HG03108 (cell line): ENCODE measurements at regions not wholly inside any gene's neighbourhood (a gene's known extent, or its start where the extent isn't known, plus 50 kb on each side); places are given as distances from the start of the nearest gene placed in this dataset.

Experiments
- ATAC-seq: cut with Tn5 transposase; IDR thresholded peaks from one replicate; pipeline ENCODE4 v1.9.1; 2021; ENCODE audit warnings: moderate library complexity; ENCODE audit not compliant: unreplicated experiment

DNA sequence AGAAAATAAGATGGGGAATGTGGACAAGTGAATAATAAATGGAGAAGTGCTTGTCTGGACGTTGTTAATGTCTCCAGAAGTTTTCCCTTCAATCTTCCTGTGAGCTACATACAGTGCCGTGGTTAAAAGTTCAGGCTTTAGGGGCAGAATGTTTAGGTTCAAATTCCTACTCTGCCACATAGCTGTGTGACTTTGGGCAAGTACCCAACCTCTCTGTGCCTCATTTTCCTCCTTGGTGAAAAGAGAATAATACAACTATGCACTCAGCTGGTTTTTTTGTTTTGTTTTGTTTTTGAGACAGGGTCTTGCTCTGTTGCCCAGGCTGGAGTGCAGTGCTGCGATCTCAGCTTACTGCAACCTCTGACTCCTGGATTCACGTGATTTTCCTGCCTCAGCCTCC, 143.5 kb downstream of the CHIC2 start:
- ATAC-seq = no peak

DNA sequence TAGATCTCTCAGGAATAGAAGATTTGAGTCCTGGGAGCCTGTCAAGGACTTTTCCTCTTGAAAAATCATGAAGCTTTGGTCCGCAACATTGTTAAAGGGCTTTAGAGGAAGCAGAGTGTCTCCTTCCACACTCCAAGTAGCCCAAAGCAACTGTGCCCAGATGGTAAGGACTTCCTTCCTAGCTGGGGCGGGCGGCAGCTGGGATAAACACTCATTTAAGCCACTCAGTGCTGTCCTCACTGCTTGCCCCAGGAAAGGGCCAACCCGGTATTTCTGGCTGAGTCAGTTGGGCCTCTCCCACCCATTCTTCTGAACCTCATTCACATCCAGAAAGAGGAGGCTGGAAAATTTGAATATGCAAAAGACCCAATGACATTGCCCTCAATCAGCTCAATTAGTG, 144.3 kb downstream of the CHIC2 start:
- no peak for ATAC-seq

GRCh38 chr4:53919535-53919934, 144.9 kb downstream of the CHIC2 start:
- ATAC-seq = no peak

- no peak for ATAC-seq
Measured at GRCh38 chr4:53917729-53918128, 146.7 kb downstream of the CHIC2 start.

DNA sequence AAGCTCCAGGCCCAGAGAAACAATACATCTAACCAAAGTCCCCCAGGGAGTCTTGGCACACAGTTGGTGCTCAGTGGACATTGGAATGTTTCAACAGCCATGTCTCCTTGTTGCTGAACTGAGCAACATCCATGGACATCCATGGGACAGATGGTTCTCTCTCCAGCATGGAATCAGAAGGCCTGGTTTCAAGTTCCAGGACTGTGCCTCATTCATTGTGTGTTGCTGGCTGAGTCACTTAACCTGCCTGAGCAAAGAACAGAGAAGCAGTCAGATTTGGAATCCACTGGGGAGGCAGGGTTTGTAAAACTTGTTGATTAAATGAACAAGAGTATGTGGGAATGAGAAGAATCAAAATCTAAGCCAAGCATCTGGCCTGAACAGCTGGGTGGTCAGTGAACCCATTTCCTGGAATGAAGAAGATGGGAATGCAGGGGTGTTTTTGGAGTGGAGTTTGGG, 147.9 kb downstream of the CHIC2 start:
- no peak for ATAC-seq

- ATAC-seq = no peak
Measured at GRCh38 chr4:53914313-53915016, 149.9 kb downstream of the CHIC2 start.

DNA sequence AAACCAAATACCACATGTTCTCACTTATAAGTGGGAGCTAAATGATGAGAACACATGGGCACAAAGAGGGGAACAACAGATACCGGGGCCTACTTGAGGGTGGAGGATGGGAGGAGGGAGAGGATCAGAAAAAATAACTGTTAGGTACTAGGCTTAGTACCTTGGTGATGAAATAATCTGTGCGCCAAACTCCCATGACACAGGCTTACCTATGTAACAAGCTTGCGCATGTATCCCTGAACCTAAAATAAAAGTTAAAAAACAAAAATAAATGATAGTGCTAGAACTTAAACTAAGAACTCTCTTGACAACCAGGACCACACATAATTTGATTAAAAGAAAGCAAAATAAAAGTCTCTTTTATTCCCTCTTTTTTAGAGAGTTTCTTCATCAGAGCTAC, 150.6 kb downstream of the CHIC2 start:
- ATAC-seq = no peak

- no peak for ATAC-seq
Measured at GRCh38 chr4:53912766-53913497, 151.5 kb downstream of the CHIC2 start.

GRCh38 chr4:53908661-53909078, 155.7 kb downstream of the CHIC2 start:
- ATAC-seq = no peak

DNA sequence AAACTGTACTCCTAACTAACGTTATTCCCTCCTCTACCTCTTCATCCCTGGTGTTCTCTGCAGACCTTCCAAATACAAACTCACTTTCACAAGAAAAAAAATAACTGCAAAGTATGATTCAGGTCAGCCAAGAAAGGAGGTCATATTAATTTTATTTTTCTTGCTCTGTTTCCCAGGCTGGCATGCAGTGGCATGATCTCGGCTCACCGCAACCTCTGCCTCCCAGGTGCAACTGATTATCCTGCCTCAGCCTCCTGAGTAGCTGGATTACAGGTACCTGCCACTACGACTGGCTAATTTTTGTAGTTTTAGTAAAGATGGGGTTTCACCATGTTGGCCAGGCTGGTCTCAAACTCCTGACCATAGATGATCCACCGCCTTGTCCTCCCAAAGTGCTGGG, 156.6 kb downstream of the CHIC2 start:
- ATAC-seq = no peak

DNA sequence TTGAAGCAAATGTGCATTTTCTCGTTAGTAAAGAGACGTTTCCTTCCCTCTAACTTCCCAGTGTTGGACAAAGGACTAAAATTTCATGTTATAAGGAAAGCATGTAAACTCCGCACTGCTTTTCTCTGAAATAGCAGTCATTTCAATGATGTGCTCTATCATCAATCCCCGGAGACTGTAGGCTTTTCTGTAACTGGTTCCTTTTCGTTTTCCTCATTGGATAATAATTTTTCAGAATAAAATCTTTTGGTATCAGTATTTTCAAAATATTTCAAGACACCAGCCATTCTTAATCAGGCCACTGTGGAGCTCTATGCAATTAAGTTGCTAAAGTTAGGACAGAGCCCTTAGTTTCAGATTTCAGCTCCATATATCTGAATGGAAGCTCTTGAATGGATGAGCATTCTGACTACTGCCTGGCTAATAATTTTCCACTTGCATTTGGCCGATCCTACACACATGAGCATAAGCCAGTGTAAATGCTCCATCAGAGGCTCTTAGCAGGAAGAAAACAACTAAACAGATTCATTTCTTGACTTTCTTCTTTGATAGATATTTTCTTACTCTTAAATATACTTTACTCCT, 157.7 kb downstream of the CHIC2 start:
- ATAC-seq = no peak

DNA sequence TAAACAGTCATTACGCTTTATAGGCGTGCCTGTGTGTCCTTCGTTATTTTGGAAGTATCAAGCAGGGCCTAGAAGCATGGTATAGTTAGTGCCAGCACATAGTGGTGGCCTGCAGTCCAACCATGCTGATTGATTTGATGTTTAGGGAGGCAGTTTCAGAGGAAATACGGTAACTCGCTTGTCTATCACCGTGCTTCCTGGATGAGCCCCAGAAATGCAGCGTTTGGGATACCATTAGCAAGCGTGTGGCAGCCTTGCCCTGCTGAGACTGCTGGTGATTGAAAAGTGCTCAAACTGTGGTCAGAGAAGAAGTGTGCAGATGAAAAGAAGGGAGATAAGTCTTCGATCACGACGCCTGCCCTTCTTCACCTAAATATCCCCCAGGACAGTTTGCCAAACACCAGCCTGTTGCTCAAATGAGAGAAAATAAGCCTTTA, 158.4 kb downstream of the CHIC2 start:
- no peak for ATAC-seq

GRCh38 chr4:53905276-53905940, 159.0 kb downstream of the CHIC2 start:
- ATAC-seq = no peak

DNA sequence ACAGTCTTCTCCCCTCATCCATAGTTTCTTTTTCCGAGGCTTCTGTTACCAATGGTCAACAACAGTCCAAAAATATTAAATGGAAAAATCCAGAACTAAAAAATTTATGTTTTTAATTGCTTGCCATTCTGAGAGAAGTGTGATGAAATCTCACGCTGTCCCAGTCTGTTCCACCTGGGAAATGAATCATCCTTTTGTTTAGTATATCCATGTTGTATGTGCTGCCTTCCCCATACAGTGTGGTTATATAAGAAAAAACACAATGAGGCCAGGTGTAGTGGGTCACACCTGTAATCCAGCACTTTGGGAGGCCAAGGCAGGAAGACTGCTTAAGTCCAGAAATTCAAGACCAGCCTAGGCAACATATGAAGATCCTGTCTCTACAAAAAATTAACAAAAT, 161.6 kb downstream of the CHIC2 start:
- no peak for ATAC-seq

DNA sequence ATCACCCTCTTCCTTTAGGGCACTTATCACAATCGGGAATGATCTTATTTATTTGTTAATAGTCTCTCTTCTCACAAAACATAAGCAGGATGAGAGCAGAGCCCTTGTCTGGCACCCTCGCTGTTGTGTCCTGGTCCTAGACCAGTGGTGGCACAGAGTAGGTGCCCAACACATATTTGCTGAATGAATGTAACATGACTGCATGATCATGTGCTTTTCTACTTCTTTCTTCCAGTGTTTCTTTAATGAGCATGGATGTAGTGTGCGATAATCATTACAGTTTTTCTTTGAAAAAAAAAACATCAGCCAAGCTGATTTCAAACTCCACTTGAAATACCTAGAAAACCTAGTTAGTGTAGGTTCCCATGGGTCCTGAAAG, 164.1 kb downstream of the CHIC2 start:
- ATAC-seq = no peak

DNA sequence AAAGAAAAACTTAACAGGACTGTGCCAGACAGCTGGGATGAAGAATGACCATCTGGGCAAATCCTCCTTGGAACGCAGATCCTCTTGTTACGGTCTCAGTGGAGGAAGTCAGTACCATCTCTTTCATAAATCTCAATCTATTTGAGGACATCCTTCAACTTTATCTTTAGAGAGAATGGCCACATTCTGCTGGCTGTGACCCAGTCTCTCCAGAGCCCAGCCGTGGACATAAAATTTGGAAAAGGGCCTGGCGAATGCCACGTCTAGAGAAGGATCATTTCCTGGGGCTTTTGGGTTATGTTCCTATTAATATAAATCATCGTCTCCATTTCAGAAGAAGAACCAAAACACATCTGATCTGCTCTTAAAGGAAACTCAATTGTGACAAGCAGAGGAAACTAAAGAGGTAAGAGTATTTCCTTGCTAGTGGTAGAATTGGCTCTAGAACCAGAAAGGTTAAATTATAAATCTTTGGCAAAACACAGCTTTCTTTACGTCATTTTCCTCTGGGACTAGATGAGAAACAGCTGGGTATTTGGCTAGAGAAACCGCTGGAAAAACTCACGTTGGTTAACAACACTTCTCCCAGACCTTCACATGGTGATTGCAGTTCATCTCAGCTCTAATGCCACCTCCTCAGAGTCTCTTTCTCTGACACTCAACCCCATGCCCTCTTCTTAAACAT, 164.7 kb downstream of the CHIC2 start:
- ATAC-seq = no peak

GRCh38 chr4:53895137-53895536, 169.3 kb downstream of the CHIC2 start:
- ATAC-seq = no peak

GRCh38 chr4:53890461-53890860, 173.9 kb downstream of the CHIC2 start:
- no peak for ATAC-seq

- ATAC-seq = no peak
Measured at GRCh38 chr4:53889326-53890055, 174.9 kb downstream of the CHIC2 start.

DNA sequence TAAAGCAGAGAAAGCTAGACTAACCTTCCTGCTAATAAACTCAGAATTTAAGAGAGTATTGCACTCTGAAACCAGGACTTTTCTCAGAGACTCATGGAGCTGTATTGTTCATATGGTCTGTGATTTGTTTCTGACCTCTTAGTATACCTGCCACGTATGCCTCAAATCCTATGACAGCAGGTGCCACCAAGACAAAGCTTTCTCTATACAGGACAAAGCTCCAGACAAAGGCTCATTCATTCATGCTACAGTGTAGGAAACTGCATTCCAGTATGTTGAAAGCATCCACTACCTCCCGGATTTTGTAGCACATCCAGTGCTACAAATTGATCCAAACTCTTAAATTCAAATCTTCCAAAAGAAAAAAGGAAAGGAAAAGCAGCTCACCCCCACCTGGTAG, 178.3 kb downstream of the CHIC2 start:
- ATAC-seq = no peak
